CD14-positive monocyte (primary cell): ENCODE measurements at regions not wholly inside any gene's neighbourhood (a gene's known extent, or its start where the extent isn't known, plus 50 kb on each side); places are given as distances from the start of the nearest gene placed in this dataset.

Experiments
- DNase-seq, 3 donors: peaks; one replicate each; pipeline ENCODE4 v3.0.0-alpha.2; 2011 to 2022
- H2AFZ ChIP-seq: 2 replicates; pipeline ENCODE4 v1.6.0; 2012; ENCODE audit warnings: mild to moderate bottlenecking, low read depth, low read length, inconsistent platforms; ENCODE audit not compliant: insufficient read depth, poor library complexity, severe bottlenecking
- H3K27ac ChIP-seq, 2 donors: 1 replicate in 1 of 2; 2 replicates in 1 of 2; pipeline ENCODE4 v1.5.1; 2012 to 2013; ENCODE audit warnings: low read length in 2 of 2, control low read depth in 1 of 2, inconsistent platforms in 1 of 2, low read depth in 1 of 2, mild to moderate bottlenecking in 1 of 2
- H3K27me3 ChIP-seq, 2 donors: one replicate each; pipeline versions ENCODE4 v1.6.0 to v1.6.1; 2011 to 2013; ENCODE audit warnings: low read length in 2 of 2; ENCODE audit not compliant: control insufficient read depth in 2 of 2, insufficient read depth in 2 of 2
- H3K36me3 ChIP-seq, 2 donors: replicated peaks in 1 of 2; 1 replicate in 1 of 2; 2 replicates in 1 of 2; pipeline versions ENCODE4 v1.5.1 to v1.6.1; 2012 to 2013; ENCODE audit warnings: low read length in 2 of 2, control low read depth in 1 of 2, inconsistent platforms in 1 of 2, mild to moderate bottlenecking in 1 of 2; ENCODE audit not compliant: insufficient read depth in 2 of 2, control insufficient read depth in 1 of 2
- H3K4me1 ChIP-seq, 2 donors: 1 replicate in 1 of 2; 2 replicates in 1 of 2; pipeline versions ENCODE4 v1.5.1 to v1.6.1; 2012 to 2013; ENCODE audit warnings: low read length in 2 of 2, control low read depth in 1 of 2, inconsistent platforms in 1 of 2, mild to moderate bottlenecking in 1 of 2, moderate library complexity in 1 of 2; ENCODE audit not compliant: insufficient read depth in 2 of 2, control insufficient read depth in 1 of 2
- H3K4me2 ChIP-seq: replicated peaks from 2 replicates; pipeline ENCODE3; 2012; ENCODE audit warnings: low read length, moderate library complexity, mild to moderate bottlenecking; ENCODE audit not compliant: poor library complexity, severe bottlenecking; ENCODE audit errors: extremely low read depth
- H3K4me3 ChIP-seq, 3 experiments: fragments of 200-600 bp in 1 of 3; sonication (generic) in 1 of 3; replicated peaks in 1 of 3; 1 replicate in 2 of 3; 2 replicates in 1 of 3; pipeline ENCODE4 v1.5.1; 2011 to 2013; ENCODE audit warnings: low read length in 3 of 3, mild to moderate bottlenecking in 3 of 3, control low read depth in 2 of 3, low read depth in 2 of 3, inconsistent platforms in 1 of 3, moderate library complexity in 1 of 3
- H3K79me2 ChIP-seq: 2 replicates; pipeline ENCODE4 v1.6.0; 2012; ENCODE audit warnings: mild to moderate bottlenecking, control low read depth, inconsistent platforms, low read length, moderate library complexity; ENCODE audit not compliant: insufficient read depth
- H3K9ac ChIP-seq: 2 replicates; pipeline ENCODE4 v1.6.0; 2017; ENCODE audit warnings: low read length, mild to moderate bottlenecking; ENCODE audit not compliant: insufficient read depth, poor library complexity, severe bottlenecking
- H3K9me3 ChIP-seq, 2 donors: replicated peaks in 1 of 2; 1 replicate in 1 of 2; 2 replicates in 1 of 2; pipeline versions ENCODE4 v1.5.1 to v1.6.1; 2012 to 2013; ENCODE audit warnings: low read length in 2 of 2, control low read depth in 1 of 2; ENCODE audit not compliant: control insufficient read depth in 1 of 2, insufficient read depth in 1 of 2
- H4K20me1 ChIP-seq: 2 replicates; pipeline ENCODE4 v1.6.0; 2012; ENCODE audit warnings: mild to moderate bottlenecking, low read length, control low read depth, moderate library complexity; ENCODE audit not compliant: insufficient read depth
- H3K27ac Mint-ChIP-seq, 7 donors: one replicate each; pipeline ENCODE4 v1.8.0; 2020; ENCODE audit warnings: mild to moderate bottlenecking in 7 of 7, mixed read lengths in 7 of 7, moderate library complexity in 6 of 7, inconsistent platforms in 2 of 7
- H3K27me3 Mint-ChIP-seq, 3 donors: one replicate each; pipeline ENCODE4 v1.8.0; 2021 to 2022; ENCODE audit warnings: low read depth in 3 of 3, mild to moderate bottlenecking in 3 of 3, mixed read lengths in 3 of 3, moderate library complexity in 3 of 3, inconsistent platforms in 1 of 3
- H3K36me3 Mint-ChIP-seq, 2 donors: one replicate each; pipeline ENCODE4 v1.8.0; 2020; ENCODE audit warnings: mixed read lengths in 2 of 2, inconsistent platforms in 1 of 2, mild to moderate bottlenecking in 1 of 2
- H3K4me1 Mint-ChIP-seq: one replicate; pipeline ENCODE4 v1.8.0; 2020; ENCODE audit warnings: mild to moderate bottlenecking, mixed read lengths
- H3K4me3 Mint-ChIP-seq, 2 donors: one replicate each; pipeline ENCODE4 v1.8.0; 2020; ENCODE audit warnings: mild to moderate bottlenecking in 2 of 2, mixed read lengths in 2 of 2, moderate library complexity in 1 of 2
- H3K9me3 Mint-ChIP-seq, 7 donors: one replicate each; pipeline ENCODE4 v1.8.0; 2020 to 2022; ENCODE audit warnings: mixed read lengths in 7 of 7, mild to moderate bottlenecking in 6 of 7, moderate library complexity in 6 of 7, inconsistent platforms in 2 of 7
- WGBS: methylation state at CpG from one replicate; pipeline ENCODE4 v1.1.5; 2013; ENCODE audit warnings: missing lambda C conversion rate; ENCODE audit not compliant: insufficient coverage; 5-methylcytosine and 5-hydroxymethylcytosine counted together
- intact Hi-C, 2 donors: fragments of 100-400 bp; cut with micrococcal nuclease; formaldehyde crosslinking; loops; one replicate each; pipeline versions ENCODE4 v1.15.0 to v1.15.1; 2023
- TF ChIP-seq, protein P1 (sequence below): fragments of 200-600 bp; IDR thresholded peaks from one replicate; pipeline ENCODE4 v1.8.0; 2022; ENCODE audit warnings: antibody characterized with exemption, mild to moderate bottlenecking

DNA sequence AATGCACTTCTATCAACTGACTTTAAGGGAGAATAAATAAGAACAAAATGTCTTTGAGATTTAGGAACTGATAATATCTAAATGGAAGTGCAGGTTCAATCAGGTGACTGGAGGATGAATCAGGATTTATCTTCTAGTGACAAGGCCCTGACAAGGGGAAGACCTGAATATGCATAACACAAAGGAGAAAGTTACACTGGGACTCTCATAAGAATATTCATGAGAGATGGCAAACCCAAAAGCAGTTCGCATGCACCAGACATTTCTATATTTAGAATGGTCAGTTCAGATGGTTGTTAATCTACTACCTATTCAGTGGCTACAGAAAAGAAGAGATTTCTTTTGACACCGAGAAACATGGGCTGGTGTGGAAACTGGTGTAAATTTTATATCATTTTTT, 1771.3 kb upstream of the LRRTM1 start:
- intact Hi-C loops: no loop called here
- no peak overlapping the region for H3K27ac Mint-ChIP-seq
- peaks cover 0 to 3% (median 0%) of the 10 kb centered on the region in 3 donors for H3K27me3 Mint-ChIP-seq
- no peaks in the 10 kb centered on the region for H3K36me3 ChIP-seq
- H3K4me3 ChIP-seq: no peak overlapping the region
- no peak overlapping the region for H3K4me2 ChIP-seq
- TF ChIP-seq, protein P1, sequence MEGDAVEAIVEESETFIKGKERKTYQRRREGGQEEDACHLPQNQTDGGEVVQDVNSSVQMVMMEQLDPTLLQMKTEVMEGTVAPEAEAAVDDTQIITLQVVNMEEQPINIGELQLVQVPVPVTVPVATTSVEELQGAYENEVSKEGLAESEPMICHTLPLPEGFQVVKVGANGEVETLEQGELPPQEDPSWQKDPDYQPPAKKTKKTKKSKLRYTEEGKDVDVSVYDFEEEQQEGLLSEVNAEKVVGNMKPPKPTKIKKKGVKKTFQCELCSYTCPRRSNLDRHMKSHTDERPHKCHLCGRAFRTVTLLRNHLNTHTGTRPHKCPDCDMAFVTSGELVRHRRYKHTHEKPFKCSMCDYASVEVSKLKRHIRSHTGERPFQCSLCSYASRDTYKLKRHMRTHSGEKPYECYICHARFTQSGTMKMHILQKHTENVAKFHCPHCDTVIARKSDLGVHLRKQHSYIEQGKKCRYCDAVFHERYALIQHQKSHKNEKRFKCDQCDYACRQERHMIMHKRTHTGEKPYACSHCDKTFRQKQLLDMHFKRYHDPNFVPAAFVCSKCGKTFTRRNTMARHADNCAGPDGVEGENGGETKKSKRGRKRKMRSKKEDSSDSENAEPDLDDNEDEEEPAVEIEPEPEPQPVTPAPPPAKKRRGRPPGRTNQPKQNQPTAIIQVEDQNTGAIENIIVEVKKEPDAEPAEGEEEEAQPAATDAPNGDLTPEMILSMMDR: no peak
- no peaks in the 10 kb centered on the region for H3K36me3 Mint-ChIP-seq
- peaks cover 0 to 6% (median 2%) of the 10 kb centered on the region in 7 donors for H3K9me3 Mint-ChIP-seq
- H3K27ac ChIP-seq: no peak overlapping the region
- H3K9me3 ChIP-seq: peaks cover 4 to 5% of the 10 kb centered on the region in 2 donors
- no peak overlapping the region for H3K9ac ChIP-seq
- no peaks in the 10 kb centered on the region for H3K79me2 ChIP-seq
- no peak overlapping the region for H3K4me3 Mint-ChIP-seq
- H4K20me1 ChIP-seq: no peaks in the 10 kb centered on the region
- H3K4me1 Mint-ChIP-seq: no peaks in the 10 kb centered on the region
- H3K27me3 ChIP-seq: no peaks in the 10 kb centered on the region
- no CpG with 5 or more reads among the region's 2 CpGs for WGBS
- DNase-seq: no peak
- H3K4me1 ChIP-seq: no peaks in the 10 kb centered on the region
- H2AFZ ChIP-seq: no peak overlapping the region

DNA sequence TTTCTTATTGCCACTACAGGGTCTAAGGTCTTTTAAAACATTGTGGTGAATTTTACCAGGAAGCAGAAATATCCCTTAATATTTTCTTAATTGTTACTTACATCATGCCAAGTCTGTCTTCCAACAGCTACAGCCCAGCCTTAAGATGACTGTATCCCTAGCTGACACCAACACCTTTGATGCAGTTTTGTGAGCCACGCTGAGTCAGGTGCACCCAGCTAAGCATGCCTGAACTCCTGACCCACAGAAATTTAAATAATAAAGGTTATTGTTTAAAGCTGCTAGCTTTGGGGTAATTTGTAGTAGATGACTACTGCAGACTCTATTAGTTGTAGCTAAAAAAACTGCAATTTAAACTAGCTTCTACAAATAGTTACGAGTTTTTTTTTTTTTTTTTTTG, 1757.9 kb upstream of the LRRTM1 start:
- H3K4me2 ChIP-seq: no peak overlapping the region
- no peak overlapping the region for H2AFZ ChIP-seq

More for the DNA sequence above, 1757.9 kb upstream of the LRRTM1 start:
- Histone ChIP-seq H4K20me1 (no peaks in the 10 kb centered on the region), H3K27ac (no peak overlapping the region), H3K9ac (no peak overlapping the region), H3K36me3 (no peaks in the 10 kb centered on the region), H3K9me3 (peaks cover 0 to 7% of the 10 kb centered on the region in 2 donors), H3K79me2 (no peaks in the 10 kb centered on the region), H3K4me3 (no peak overlapping the region), H3K27me3 (no peaks in the 10 kb centered on the region), H3K4me1 (no peaks in the 10 kb centered on the region)
- intact Hi-C loops: no loop called here
- no peak overlapping the region for H3K4me3 Mint-ChIP-seq
- H3K27me3 Mint-ChIP-seq: no peaks in the 10 kb centered on the region
- WGBS: no CpG with 5 or more reads among the region's 2 CpGs
- no peaks in the 10 kb centered on the region for H3K36me3 Mint-ChIP-seq
- H3K9me3 Mint-ChIP-seq: peaks cover 0 to 3% (median 0%) of the 10 kb centered on the region in 7 donors
- H3K27ac Mint-ChIP-seq: no peak overlapping the region
- no peaks in the 10 kb centered on the region for H3K4me1 Mint-ChIP-seq
- DNase-seq: no peak
- TF ChIP-seq, protein P1: no peak
